Suppressor macrophage treated with lipopolysaccharide for 1 hour (primary cell): ENCODE measurements at regions not wholly inside any gene's neighbourhood (a gene's known extent, or its start where the extent isn't known, plus 50 kb on each side); places are given as distances from the start of the nearest gene placed in this dataset.

Experiments used
- DNase-seq, 3 donors: peaks; one replicate each; pipeline ENCODE4 v3.0.0-alpha.2; 2020 to 2022

DNA sequence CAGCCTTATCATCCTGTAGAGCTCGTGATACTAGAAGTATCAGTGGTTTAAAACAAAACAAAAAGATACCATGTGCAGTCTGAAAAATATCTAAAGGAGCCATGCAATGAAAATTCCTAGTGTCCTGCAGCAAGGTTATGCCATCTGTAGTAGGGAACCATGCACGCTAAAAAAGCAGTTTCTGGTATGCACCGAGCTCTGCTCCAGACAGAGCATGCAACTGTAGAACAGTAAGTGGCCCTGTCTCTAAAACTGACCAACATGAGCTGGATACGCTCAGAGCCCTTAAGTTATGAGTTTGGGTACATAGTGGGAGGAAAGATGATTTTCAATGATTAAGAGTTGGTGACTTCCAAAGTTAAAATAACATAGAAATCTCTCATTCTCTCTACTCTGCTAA is 159.3 kb upstream of the ADAMTS5 start:
- no peak for DNase-seq

DNA sequence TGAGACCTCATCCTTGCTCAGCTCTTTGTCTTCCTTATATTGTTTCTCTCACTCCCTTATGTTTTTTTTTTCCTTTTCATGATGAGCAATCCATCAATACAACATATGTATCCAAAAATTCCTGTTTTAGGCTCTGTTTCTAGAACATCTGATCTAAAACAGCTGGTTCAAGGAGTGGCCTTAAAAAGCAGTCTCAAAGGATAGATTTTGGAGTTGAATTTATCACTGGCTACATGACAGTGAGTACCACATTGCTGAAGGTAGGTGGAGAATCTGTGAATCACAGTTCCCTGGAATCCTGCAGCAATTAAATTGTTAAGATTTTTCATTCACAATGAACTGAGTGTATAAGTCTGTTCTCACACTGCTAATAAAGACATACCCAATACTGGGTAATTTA is 155.8 kb upstream of the ADAMTS5 start:
- no peak for DNase-seq

DNA sequence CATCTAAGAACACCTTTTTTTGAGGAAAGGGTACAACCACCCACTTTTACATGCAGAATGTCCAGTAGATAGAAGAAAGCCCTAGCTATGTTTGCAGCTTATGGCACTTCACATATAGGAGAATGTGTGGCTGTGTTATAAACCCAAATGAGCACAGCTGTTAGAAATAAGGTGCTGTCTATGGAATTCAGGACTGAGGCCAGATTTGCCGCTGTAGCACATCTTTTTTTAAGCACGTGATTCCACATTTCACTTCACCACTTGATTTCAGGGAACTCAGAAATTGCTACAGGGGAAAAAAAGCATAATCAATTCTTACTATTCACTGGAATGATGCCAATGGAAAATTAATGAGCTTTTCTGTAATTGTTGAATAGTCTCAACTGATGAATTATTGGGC is 147.2 kb upstream of the ADAMTS5 start:
- no peak for DNase-seq

DNA sequence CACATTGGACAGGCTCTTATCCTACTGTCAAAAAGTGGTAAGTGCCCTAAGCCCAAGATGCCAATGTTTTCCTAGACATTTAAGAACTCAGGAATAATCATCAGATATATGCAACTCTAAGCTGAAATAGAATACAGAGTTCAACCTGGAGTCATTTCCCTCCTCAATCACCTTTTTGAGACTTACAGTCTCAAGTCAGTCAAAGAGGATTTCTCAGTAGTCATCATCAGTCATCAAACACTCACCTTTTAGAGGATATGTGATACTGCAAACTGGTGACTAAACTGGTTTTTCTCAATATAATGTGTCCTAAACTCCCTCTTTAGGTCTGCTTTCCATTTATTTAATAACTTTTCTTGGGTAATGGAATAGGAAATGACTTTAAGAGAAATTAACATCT is 145.3 kb upstream of the ADAMTS5 start:
- no peak for DNase-seq

DNA sequence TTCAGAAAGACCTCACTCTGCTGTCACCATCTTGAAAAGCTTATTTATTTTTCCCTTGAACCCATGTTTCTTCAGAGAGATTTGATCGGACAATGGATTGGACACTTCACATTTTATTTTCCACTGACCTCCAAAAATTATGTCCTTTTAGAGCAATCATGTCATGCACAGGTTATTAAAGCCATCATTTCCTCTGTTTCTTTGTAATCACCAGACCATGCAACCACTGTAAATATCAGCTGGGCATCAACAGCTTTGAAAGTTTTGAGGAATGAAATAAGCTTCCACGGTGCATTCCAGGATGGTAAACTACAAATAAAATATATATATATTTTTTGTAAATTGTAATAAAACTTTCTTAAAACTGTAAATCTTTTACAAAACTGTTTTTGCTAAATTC is 144.1 kb upstream of the ADAMTS5 start:
- no peak for DNase-seq

DNA sequence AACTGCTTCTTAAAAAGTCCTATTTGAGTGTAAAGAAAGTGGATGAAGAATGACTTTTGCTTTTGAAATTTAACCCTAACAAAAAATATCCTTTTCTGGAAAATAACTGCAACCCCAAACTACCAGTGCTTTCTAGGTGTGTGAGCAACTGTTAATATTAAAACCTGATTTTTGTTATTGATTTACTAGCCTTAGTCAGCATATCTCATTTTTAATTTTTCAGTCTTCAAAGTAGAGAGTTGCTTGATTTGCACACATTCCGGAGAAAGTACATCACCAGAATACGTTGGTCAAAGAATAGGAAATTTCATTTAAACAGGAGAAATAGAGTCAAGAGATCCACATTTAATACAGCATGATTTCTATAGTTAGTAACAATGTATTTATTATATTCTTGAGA is 141.8 kb upstream of the ADAMTS5 start:
- no peak for DNase-seq

DNA sequence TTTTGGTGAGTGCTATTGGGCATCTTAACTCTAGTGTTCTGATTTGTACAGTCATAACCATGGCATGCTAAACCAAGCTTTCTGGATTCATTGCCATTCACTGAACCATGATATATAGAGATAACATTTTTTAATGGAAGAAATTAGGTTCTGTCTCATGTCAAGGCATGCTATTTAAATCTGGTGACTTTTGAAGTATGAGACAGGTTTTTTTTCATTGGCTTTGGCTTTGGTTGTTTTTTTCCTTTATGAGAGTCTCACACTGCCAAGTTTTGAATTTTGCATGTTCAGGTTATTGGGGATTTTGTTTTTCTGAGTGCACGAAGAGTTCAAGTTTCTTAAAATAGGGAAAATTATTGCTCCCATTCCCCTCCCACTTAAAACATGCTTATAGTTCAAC is 141.3 kb upstream of the ADAMTS5 start:
- no peak for DNase-seq

DNA sequence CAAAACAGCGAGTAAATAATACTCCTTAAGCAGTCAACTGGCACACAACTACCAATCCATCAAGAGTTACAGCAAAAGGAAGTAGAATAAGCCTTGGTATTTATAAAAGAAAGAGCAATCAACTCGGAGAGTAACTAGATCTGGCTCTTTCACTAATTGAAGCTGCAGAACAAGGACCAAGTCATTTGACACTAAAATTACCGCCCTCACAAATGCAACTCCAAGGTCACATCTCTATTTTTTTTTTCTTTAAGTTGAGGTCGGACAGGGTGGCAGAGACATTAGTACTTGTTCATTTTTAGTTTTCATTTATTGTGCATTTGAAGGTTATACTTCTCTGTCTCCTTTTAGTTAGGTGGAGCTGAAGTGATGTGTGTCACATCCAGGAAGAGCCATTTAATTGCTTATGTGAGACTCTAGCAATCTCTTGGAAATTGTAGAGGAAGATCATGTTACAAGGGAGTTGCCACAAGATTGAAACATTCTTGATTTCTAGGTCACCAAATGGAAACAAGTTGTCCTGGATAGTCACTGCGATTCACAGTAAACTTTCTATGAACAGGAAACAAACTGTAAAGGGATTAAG is 138.1 kb upstream of the ADAMTS5 start:
- DNase-seq = no peak

DNA sequence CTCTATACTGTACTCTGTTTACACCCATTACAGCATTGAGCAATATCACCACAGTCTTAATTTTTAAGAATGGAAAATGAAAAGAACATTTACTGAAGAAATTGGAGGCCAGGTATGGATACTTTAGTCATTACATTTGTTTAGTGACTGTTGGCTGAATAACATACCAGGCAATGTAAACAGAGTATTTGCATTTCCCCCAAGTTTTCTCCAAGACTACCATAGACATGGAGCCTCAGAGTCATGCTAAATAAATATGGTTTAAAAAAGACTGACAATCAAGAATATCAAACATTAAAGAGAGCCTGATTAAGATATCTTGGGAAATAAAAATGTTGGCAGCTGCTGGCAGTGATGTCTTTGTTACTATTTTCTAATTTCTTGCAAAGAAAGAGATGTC is 136.9 kb upstream of the ADAMTS5 start:
- DNase-seq = no peak

DNA sequence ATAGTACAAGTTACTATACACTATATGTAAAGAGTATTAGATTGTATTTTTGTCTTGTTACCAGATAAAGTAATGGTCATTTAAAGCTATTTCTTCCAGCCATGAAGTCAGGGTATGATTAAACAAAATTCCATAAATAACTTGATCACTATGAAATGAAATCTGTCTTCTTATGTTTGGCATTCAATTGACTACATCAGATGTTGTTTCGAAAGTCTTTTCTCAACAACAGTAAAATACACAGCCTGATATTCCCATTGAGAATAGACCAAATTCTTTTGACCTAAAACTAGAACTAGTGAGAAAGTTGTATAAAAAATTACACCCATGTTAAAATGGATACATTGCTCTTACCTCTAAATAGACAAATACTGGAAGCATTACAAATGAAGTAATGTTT is 134.6 kb upstream of the ADAMTS5 start:
- no peak for DNase-seq

- DNase-seq = no peak
These were observed 127.5 kb upstream of the ADAMTS5 start for GRCh38 chr21:27094184-27094948.

GRCh38 chr21:27086630-27087029 is 119.7 kb upstream of the ADAMTS5 start:
- no peak for DNase-seq

- no peak for DNase-seq
These were observed 119.3 kb upstream of the ADAMTS5 start for GRCh38 chr21:27086186-27086585.

DNA sequence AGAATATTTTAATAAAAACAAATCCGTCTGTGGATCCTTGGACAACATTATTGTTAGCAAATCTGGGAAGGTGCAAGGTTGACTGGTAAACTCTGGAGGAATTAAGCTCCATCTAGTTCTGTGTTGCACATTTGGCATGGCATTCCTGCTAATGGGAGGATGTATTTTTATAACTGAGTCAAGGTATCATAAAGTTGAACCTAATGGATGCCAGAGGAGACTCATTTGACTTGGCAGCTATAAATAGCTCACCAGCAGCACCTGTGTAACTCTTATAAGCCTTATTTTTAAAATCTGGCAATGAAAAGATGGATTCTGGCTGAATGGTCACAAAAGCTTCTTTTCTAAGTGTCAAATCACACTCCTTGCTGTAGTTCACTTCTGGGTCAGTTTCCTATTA is 118.5 kb upstream of the ADAMTS5 start:
- no peak for DNase-seq

DNA sequence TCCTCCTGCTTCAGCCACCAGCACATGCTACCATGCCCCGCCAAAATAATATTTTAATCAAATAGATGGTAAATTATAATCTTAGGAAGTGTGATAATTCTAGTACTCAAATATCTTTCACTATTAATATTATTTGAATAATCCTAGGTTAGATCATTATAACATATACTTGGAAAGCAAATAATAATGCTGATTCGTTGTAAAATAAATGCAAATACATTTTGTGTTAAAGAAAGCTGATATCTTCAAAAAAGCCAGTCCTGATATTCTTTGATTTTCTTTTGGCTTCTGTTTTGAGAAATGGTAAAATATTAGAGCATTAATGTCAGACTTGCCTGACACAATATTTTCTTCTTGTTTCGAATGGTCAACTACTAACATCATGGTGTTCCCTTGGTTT is 116.3 kb upstream of the ADAMTS5 start:
- DNase-seq = no peak

- no peak for DNase-seq
These were observed 115.6 kb upstream of the ADAMTS5 start for GRCh38 chr21:27082431-27083010.

DNA sequence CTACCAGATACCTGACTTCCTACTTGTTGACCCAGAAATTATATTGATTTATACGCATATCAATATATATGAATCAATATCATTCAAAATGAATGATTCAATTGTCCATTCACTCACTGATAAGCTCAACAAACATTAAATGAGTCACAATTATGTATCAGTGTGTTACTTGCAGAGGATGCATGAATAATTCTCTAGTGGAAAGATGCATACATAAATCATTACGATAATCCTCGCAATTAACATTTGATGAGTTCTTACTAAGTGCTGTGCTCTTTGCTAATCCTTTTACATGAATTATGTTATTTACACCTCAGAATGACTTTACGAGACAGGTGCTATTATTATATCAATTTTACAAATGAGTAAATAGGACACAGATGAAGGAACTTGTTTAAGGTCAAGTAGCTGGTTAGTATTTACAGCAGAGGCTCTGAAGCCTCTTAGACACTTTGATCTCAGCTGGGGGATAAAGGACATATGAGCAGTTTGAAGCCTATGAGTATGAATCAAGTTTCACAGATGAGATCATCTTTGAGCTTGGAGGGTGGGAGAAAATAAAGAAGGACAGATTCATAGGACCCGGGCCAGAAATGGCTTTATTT is 112.8 kb upstream of the ADAMTS5 start:
- DNase-seq = no peak

DNA sequence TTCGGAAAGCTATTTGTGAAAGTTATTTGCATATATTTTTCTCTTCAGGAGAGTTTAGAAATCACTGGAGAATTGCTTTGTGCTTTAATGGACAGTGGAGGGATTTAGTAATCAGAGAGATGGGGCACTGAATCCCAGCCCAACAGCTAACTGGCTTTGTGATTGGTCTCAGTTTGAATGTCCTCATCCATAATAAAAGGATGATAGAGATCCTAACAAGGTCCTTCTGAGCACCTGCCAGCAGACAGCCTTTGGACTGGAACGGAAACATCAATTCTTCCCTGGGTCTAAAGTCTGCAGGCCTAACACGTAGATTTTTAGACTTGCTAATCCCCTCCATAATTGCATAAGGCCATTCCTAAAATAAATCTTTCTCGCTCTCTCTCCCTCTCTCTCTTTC is 112.0 kb upstream of the ADAMTS5 start:
- no peak for DNase-seq

DNA sequence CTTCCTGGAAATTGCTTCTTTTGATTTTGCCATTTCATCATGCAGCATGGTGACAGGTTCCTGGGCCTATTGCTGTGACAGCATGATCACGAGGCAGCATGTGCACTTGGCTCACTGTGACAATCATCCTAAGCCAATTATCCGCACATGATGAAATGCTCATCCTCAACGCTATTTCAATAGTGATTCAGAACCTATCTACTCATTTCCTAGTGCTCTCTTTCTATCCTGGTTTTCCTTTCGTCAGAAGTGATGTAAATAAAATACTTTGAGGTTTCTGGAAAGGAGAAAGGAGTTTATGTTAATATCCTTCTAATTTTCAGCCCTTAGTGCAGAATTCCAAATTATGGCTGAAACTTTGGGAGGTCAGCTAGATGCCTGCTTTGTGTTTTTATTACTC is 110.6 kb upstream of the ADAMTS5 start:
- no peak for DNase-seq

- no peak for DNase-seq
These were observed 109.1 kb upstream of the ADAMTS5 start for GRCh38 chr21:27076025-27076424.

- DNase-seq = no peak
These were observed 104.2 kb upstream of the ADAMTS5 start for GRCh38 chr21:27070861-27071670.

GRCh38 chr21:27068811-27069210 is 101.9 kb upstream of the ADAMTS5 start:
- no peak for DNase-seq

DNA sequence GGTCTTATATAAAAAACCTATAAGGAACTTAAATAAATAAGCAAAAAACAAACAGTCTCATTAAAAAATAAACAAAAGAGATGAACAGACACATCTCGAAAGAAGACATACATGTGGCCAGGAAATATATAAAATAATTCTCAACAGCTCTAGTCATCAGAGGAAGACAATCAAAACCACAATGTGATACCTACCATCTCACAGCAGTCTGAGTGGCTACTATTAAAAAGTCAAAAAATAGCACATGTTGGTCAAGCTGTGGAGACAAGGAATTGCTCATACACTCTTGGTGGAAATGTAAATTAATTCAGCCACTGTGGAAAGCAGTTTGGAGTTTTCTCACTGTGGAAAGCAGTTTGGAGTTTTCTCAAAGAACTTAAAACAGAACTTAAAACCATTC is 100.3 kb upstream of the ADAMTS5 start:
- no peak for DNase-seq
